HG03280 (cell line): ENCODE measurements at regions not wholly inside any gene's neighbourhood (a gene's known extent, or its start where the extent isn't known, plus 50 kb on each side); places are given as distances from the start of the nearest gene placed in this dataset.

ENCODE experiments used
- ATAC-seq: cut with Tn5 transposase; IDR thresholded peaks from one replicate; pipeline ENCODE4 v1.9.1; 2021; ENCODE audit warnings: mild to moderate bottlenecking, moderate library complexity; ENCODE audit not compliant: unreplicated experiment

DNA sequence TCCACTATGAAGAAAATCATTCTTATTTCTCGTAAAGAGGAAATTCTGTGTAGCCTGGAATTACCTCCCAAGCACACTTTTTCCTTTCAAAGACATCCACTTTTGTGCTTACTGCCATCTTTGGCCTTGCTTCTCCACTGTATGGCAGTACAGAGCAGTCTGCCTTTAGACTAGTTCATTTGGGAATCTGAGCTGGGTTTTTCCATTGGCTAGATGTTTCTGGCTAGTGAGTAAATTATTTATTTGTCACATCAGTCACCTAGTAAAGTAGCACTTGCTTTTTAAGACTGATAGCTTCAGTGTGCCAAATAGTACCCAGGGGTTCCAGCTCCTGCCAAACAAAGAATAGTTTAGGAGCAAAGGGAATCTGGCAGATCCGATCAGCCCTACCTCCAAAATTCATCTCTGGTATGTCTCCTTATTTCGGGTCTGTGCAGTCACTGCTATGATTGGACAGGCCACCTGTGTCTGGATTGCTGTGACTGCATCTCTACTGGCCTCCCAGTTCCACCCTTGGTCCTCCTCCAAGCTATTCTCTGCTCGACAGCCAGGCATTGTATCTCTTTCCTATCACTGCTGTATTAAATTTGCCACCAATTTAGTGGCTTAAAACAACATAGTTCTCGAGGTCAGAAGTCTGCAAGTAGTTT, 97.6 kb downstream of the NUDT12 start:
- no peak for ATAC-seq

DNA sequence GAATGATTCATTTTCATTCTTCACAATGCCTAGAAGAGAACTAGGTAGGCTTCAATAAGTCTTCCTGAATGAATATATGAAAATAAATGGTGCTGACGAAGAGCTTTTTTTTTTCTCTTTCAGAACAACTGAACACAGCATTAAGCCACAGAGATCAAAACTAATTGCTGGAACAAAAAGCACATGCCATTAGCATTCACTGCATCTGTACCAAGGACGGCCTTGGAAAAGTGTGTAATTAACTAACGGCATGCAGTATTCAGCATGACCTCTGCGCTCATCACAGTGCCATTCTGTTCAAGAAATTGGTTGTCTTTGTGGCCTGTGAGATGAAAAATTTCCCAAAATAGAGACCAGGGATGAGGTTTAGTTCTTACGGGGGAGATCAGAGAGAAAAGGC, 99.3 kb downstream of the NUDT12 start:
- no peak for ATAC-seq

DNA sequence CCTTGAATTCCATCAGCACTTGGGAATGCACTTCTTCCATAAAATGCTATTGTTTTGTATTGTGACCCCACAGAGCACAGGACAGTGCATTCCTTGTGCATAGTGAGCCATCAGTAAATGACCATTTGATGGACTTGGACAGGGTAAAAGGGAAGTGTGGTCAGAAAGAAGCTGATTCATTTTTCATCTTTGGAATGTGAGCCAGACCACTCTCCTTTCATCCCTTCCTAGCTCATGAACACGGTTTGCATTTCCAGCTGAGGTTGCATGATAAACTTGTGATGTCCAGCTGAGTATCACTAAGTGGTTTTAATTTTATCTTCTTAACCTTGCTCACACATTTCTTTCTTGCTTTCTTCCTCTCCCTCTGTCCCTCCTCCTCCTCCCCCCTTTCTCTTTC, 101.3 kb downstream of the NUDT12 start:
- no peak for ATAC-seq

DNA sequence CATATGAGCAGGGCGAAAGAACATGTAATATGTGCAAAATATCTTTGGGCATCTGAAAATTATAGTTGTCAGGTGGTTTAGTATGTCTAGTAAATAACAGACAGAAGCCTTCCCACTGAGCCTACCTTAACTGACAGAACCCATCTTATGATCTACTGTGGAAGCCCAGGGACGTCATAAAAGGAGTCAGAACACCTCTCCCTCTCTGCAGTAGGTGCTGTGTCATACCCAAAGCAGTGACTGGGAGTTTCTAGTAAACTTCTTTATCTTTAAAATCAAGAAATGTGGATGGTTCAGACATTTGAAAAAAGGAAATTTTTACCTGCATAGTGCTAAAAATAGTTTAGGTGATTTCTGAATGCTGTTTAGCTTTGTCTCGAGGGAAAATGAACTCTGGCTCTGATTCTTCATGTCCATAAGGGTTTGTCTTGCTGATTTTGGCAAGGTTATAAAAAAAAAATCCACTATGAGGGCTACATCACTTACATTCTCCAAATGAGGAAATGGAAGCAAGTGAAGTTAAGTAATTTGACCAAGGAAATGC, 104.0 kb downstream of the NUDT12 start:
- no peak for ATAC-seq

DNA sequence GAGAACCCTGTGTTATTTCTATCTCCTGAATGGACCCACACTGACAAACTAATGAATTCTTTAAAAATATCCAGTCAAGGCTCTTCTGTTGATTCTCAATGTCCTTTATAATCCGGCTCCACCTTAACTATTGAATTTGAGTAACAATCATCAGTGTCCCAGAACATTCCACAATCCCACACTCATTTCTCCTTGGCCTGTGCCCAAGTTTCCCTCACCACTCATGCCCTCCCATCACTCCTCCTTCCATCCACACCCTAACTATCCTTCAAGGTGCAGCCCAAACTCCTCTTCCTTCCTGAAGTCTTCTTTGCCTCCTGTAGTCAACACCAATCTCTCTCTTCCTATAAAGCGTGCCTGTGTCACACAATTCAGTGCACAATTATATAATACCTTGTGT, 106.1 kb downstream of the NUDT12 start:
- no peak for ATAC-seq

DNA sequence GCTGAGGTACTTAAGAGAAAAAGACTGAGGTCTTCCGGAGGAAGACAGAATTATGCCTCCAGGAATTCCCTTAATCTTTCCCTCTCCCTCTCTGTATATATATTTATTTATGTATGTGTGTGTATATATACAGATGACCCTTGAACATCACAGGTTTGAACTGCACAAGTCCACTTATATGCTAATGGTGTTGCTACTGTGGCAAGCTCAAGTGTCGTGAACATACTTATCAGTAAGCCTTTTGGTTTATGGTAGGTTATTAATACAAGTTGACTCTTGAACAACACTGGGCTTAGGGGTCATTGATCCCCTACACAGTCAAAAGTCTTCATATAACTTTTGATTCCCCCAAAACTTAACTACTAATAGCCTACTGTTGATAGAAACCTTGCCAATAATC, 106.8 kb downstream of the NUDT12 start:
- ATAC-seq: no peak

DNA sequence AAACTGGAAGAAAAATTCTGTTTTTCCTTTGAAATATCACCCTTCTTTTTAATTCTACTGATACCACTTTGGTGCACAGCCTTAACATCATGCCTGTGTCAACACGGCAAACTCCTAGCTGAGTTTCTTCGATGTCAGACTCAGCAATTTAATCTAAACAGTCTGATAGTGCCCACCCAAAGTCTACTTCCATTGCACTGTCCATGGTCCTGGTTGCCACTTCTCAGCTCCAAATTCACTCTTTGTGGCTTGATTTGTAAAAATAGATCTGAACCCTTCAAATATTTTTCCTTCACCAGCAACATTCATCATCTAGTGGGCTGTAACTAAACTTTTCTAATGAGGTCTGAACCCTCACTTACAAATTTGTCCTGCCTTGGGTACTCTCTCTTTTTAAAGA, 107.8 kb downstream of the NUDT12 start:
- no peak for ATAC-seq

DNA sequence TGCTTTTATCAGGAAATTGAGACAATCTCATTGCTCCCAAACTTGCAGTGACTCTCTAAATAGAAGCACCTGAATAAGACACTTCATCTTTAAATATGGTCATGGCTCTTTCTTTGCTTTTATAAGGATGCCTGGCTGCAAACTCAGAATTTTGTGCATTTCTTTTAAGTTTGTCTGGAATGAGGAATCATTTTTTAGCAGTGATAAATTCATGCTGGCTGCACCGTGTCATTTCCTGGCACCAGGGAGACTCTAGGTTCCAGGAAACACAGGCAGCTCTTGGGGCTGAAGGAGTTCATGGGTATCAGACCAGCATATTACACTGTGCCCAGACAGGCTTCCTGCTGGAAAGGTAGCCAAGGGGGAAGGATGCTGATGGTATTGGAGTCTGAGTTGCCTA, 109.9 kb downstream of the NUDT12 start:
- no peak for ATAC-seq

DNA sequence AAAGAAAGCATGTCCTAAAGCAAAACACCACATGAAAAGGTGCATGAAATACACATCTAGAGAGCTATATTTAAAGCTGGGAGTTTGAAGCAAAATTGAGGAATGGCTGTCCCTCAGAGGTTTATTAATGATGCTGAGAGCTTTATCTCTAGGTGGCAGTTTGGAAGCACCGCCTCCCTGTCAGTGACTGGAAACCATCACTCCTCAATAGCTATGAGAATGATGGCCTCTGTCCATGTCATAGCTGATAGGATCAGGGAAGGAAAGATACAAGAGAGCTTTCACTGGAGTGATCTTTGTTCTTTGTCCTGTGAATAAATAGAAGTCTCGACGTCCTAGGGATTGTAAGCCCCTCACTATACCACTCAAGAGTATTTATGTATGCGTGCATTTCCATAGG, 110.5 kb downstream of the NUDT12 start:
- no peak for ATAC-seq

DNA sequence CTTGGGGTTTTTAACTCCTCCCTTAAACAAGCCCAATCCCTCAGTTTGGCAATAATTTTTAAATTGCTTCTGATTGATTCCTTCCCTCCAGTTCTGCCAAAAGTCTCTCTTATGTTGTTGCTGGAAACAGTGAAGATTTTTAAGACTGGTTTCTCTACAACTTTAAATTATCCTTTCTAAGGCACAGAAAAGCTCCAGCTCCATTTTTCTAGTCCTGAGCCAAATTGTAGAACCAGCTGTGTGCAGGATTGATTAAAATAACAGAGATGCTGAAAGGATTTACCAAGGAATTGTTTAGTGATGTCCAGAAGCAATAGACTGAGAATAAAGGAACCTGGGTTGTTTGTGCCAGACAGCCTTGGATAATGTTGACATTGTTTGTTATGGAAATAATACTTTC, 111.3 kb downstream of the NUDT12 start:
- no peak for ATAC-seq

DNA sequence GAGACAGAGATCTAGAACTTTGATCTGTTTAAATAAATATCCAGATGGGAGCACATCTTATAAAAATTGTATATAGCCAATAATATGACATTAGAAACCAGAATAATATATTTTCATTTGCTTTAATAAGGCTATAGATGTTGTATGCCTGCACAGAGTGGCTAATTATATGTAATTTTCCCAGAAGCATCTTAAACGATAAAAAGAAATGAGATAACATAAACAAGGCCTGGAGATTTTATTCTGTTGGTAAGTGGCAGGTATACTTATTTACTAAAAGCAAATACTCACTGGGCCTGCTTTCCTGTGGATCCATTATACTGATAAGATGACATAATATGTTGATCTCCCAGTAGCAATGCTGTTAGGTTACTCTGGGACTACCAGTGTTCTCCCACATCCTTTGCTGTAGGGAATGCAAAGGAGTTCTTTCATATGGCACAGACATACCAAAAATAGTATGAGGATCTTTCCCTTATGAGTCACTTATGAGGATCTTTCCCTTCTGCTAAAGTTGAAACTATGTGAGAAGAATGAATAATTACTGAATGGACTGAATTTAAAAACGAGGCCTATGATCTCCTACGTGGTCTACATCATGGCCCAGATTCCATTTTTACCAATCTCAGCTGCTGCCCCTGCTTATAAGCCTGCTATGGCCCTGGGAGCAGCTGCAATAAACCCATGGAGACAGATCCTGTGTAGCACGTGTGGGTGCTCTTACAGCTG, 112.1 kb downstream of the NUDT12 start:
- ATAC-seq: no peak

DNA sequence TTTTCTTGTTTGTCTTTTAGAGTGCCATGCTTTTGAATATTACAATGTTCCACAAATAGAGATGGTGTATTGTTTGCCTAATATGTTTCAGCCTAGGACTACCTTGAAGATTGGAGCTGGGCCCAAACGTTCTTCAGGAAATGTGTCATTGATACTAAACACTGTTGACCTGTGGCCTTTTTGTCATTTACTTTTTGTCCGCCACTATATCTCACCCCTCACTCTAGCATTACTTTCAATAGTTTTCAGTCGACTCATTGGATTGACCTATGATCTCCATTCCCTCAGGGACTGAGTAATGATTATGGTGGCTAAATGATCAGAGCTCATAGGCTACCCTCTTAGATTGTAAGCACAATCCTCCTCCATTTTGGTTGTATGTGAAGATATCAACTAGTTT, 115.8 kb downstream of the NUDT12 start:
- no peak for ATAC-seq

DNA sequence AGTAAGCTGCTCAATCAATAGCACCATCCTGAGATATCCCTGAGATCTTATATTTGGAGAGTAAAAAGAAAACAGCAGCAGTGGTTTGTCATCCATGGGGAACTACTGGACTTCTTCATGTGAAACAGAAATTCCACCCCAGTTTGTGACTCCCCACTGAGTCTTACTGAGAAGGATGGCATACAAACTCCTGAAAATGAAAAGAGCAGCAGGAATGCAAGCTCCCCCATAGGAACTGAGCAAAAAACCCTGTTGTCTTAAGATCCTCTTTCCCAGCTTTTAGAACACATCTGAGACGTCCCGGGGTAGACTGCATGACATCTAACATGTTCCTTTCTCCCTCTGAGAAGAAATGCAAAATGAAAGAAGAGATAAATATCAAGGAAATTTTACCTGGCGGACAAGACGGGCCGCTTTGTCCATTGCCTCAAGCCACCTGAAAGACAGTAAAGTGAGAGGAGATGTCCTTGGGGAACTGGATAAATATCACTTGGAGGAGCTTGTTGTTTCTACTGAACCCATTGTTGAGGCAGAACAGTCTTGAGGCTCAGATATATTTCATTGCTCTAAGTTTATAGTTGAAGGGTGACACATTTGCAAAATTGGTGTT, 117.1 kb downstream of the NUDT12 start:
- ATAC-seq: no peak

DNA sequence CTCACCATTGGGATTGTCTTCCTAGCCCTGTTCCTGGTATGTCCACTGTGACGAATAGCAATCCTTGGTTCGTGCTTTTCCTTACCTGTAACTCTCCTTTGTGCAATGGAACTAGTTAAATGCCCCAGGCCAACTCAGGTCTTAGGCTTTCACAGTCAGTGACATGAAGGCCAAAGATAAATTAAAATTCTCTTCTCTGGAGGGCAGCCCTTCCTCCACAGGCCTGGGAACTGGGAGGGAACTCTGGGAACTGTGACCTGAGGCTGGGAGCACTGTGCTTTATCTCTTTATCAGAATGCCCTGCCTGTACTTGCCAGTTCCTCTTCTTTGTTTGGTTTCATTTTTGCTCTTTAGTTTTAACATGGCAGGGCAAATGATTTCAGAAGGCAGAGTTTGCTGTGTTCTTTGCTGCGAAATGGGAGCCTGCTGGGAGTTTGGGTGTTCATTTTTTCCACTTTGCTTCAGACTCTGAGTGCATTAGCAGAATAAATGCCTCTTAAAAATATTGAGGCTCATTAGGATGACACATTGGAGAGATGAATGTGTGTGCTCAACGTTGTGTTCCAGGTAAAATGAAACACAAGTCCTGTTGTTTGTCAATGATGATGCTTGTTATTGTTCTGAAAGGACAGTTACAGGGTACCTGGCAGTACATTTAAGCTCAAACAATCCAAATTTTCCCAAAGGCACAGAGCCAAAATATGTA, 118.1 kb downstream of the NUDT12 start:
- ATAC-seq: peak; percentile 59

DNA sequence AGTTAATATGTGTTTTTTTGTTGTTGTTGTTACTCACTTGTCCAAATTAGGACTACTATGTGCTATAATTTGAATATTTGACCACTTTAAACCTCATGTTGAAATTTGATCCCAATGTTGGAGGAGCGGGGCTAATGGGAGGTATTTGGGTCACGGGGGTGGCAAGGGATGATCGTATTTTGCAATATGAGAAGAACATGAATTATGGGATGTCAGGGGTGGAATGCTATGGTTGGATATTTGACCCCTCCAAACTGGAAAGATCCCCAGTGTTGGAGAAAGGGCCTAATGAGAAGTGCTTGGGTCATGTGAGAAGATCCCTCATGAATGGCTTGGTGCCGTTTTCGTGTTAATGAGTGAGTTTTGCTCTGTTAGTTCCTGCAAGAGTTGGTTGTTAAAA, 119.8 kb downstream of the NUDT12 start:
- no peak for ATAC-seq

DNA sequence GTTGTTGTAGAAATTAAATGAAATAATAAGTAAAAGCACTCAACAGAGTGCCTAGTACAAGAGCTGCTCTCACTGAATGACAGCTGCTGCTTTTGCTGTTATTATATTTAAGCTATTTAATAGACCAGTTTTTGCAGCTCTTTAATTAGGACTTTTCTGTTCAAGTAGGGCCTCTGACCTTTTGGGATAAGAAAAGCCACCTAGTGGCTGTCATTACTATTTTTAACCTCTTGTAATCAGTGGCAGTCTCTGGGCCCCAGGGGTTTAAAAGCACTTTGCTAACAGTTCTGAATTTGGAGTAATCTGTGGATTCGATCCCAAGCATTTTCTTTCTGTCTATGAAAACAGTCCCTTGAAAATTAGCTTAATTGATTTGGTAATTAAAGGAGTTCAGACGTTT, 121.1 kb downstream of the NUDT12 start:
- ATAC-seq: no peak

DNA sequence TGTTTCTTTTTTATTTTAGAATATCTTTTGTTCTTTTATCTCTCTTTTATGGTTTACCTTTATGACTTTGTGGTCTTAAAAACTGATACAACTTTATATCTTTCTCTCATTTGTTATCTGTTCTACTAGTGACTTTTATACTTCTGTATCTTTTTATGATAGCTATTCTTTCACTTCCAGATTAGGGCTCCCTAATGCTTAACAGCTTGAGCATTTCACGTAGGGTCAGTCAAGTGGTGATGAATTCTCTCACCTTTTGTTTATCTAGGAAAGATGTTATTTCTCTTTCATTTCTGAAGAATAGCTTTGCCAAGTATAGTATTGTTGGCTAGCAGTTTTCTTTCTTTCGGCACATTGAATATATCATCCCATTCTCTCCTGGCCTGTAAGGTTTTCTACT, 123.6 kb downstream of the NUDT12 start:
- ATAC-seq: no peak

DNA sequence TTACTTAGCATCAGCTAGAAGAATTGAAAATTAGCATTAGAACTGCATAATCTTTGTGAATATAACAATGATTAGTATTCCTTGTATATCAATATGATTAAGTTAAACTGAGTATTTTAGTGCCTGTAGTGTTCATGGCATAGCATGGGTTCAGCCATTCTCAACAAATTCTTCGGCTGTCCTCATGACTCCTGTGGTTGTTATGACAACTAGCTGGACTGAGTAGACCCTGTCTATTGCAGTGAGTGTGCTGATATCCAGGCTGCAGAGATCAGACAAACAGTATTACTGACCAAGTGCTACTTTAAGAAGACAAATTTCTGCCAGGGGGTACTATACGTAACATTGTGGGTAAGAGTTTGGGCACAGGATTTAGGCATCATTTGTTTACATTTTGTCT, 125.9 kb downstream of the NUDT12 start:
- no peak for ATAC-seq

DNA sequence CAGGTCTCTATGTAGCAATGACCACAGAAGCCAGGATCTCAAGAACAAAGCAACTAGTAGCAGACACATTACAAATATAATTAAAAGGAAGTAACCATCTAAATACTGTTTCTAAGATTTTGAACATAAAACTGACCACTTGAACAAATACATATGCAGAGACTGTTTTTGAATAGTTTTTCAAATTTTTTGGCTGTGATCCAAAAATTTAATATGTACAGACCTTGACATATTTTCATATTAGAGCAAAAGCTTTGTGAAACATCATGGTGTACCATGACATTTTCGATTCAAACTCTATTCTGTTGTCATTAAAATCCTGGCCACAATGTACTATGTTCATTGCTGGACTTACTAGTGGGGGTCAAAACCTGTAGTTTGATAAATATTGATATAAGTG, 126.5 kb downstream of the NUDT12 start:
- ATAC-seq: no peak

DNA sequence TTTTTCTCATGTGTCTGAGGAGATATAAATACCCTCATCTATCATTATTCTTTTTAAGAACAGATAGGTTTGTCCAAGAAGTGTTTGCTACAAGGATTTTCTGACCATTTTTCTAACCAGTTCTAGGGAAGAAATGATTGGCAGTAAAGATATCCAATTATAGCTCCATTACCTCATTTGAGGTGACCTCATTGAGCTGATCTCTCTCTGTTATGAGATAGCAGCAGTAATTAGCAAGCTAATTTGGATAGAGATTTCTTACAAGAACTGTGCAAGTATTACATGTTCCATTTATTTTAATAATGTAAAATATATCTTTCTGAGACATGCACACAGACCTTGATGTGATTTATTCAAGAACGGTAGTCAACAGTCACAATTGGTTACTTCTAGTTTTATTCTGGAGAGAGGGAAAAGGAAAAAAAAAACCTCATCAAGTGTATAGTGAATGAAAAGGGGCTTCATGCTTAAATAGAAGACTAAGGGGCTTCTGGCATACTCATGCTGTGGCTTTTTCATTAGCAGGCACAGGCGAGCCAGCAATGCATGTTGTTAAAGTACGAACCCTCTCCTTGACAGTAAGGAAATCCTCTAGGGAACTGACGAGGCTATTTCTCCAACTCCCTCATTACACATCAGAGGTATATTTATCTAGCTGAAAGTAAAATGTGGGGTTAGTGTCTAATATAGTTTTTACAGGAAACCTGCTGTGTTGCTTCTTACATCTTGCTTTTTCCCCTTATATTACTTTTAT, 127.3 kb downstream of the NUDT12 start:
- ATAC-seq: no peak

DNA sequence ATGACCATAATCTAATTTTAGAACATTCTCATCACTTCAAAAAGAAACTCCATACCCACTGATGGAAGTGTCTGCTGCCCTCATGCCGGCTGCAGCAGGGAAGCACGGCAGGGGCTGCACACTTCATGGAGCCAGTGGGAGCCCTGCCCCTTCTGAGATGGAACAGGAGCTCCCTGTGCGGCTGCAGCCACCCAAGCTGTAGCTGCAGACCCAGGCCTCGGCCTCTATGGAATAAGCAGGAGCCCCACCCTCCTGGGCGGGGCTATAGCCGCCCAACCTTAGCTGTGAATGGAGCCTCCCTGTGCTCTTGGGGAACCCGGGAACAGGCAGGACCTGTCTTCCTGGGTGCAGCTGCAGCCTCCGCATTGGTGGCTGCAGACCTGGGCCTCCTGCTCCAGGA, 128.5 kb downstream of the NUDT12 start:
- no peak for ATAC-seq
